ENCODE measurements at regions not wholly inside any gene's neighbourhood (a gene's known extent, or its start where the extent isn't known, plus 50 kb on each side); places are given as distances from the start of the nearest gene placed in this dataset.

DNA sequence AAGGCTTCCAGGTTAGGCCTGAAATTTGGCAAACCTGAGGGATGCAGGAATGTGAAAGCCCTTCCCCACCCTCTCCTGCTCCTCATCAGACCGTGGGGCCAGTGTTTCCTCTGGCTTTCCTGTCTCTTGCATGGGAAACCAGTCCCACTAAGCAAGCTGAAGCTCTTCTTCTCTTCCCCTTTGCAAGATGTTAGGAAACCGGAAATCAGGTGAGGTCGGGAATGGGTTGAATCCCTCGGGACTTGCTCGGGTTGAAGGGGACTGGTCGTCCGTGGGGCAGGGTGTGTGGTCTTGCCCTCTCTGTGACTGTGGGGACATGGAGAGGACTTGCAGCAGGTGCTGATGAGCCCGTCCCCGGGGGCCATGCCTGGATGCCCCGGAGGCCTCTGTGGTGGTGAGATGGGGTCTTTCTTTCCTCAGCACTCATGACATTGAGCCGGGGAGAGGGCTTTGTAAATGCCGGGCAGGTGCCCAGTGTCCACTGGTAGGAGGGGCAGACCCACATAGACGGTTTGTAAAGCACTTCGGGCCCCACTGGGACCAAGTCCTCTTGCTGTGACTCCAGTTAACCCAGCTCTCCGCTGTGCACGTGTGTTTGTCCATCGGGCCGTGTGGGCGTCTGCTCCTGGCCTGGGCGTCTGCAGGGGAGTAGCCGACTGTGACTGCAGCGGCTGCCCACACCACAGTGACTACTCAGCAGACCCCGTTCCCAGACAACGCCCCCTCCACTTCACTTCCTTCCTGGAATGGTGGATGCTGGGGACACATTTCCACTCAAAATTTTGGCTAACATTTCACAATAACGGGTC, 373.9 kb downstream of the GLRX3 start:
- in situ Hi-C loops (cut with HindIII; ENCODE audit: low sequenced_read_pairs) = no loop called here
- H3K4me3 ChIP-seq (ENCODE audit: low read depth, low read length) = no peak overlapping the region
- TF ChIP-seq, protein P1, sequence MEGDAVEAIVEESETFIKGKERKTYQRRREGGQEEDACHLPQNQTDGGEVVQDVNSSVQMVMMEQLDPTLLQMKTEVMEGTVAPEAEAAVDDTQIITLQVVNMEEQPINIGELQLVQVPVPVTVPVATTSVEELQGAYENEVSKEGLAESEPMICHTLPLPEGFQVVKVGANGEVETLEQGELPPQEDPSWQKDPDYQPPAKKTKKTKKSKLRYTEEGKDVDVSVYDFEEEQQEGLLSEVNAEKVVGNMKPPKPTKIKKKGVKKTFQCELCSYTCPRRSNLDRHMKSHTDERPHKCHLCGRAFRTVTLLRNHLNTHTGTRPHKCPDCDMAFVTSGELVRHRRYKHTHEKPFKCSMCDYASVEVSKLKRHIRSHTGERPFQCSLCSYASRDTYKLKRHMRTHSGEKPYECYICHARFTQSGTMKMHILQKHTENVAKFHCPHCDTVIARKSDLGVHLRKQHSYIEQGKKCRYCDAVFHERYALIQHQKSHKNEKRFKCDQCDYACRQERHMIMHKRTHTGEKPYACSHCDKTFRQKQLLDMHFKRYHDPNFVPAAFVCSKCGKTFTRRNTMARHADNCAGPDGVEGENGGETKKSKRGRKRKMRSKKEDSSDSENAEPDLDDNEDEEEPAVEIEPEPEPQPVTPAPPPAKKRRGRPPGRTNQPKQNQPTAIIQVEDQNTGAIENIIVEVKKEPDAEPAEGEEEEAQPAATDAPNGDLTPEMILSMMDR (IDR thresholded peaks at IDR 0.05; ENCODE audit: low read depth, low read length) = no peak
- no peak for DNase-seq (ENCODE audit: low read depth, low spot score)

DNA sequence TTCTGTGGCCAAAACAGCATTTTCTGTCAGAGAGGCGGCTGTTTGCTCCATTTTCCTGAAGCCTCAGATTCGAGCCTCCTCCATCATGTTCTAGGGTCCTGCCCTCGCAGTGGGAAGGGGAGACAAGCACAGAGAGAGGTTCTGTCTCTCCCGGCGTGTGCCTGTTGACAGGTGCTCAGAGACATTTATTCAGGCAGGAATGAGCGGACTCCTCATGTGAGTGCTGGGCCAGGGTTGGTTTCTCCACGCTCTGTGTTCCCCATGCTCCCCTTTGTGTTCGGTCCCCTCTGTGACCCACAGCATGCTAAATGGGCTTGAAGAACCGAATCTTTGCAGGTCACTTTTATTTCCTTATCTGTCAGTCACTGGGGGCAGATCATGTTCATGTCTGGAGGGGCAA, 374.6 kb downstream of the GLRX3 start:
- no peak for DNase-seq (ENCODE audit: low read depth, low spot score)
- no peak overlapping the region for H3K4me3 ChIP-seq (ENCODE audit: low read depth, low read length)
- TF ChIP-seq, protein P1 (IDR thresholded peaks at IDR 0.05; ENCODE audit: low read depth, low read length) = no peak
- in situ Hi-C loops (cut with HindIII; ENCODE audit: low sequenced_read_pairs) = no loop called here

DNA sequence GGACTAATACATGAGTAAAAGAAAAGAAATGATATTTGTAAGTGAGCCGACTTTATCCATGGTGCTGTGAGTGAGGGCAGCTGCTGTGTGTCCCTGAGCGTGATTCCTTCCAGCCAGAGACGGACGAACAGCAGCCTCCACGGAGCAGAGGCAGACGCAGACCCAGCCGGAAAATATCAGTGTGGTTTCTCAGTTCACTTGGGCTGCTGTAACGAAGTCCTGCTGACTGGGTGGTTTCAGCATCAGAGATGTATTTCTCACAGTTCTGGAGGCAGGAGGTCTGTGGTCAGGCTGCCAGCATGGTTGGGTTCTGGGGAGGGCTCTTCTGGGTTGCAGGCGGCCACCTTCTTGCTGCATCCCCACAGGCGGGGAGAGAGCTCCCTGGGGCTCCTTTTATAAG, 375.6 kb downstream of the GLRX3 start:
- TF ChIP-seq, protein P1 (IDR thresholded peaks at IDR 0.05; ENCODE audit: low read depth, low read length) = no peak
- no peak for DNase-seq (ENCODE audit: low read depth, low spot score)
- no peak overlapping the region for H3K4me3 ChIP-seq (ENCODE audit: low read depth, low read length)
- in situ Hi-C loops (cut with HindIII; ENCODE audit: low sequenced_read_pairs) = no loop called here

DNA sequence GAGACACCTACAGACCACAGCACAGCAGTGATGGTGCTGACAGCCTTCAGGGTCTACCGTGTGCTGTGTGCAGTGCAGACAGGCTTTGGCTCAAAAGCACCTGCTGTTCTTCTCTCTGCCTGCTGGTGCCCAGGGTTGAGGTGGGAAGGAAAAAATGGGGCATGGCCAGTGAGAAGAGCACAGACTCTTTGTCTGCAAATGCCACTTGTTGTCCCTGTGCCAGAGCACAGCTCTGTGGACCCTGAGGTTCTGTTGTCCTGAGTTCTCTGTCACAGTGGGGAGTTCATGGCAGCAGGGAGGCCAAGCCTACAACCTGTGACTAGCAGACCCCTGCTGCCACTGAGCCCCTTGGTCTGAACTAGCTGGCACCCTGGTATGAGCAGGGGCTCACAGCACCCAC, 376.7 kb downstream of the GLRX3 start:
- H3K4me3 ChIP-seq (ENCODE audit: low read depth, low read length) = no peak overlapping the region
- in situ Hi-C loops (cut with HindIII; ENCODE audit: low sequenced_read_pairs) = no loop called here
- TF ChIP-seq, protein P1 (IDR thresholded peaks at IDR 0.05; ENCODE audit: low read depth, low read length) = no peak
- no peak for DNase-seq (ENCODE audit: low read depth, low spot score)

DNA sequence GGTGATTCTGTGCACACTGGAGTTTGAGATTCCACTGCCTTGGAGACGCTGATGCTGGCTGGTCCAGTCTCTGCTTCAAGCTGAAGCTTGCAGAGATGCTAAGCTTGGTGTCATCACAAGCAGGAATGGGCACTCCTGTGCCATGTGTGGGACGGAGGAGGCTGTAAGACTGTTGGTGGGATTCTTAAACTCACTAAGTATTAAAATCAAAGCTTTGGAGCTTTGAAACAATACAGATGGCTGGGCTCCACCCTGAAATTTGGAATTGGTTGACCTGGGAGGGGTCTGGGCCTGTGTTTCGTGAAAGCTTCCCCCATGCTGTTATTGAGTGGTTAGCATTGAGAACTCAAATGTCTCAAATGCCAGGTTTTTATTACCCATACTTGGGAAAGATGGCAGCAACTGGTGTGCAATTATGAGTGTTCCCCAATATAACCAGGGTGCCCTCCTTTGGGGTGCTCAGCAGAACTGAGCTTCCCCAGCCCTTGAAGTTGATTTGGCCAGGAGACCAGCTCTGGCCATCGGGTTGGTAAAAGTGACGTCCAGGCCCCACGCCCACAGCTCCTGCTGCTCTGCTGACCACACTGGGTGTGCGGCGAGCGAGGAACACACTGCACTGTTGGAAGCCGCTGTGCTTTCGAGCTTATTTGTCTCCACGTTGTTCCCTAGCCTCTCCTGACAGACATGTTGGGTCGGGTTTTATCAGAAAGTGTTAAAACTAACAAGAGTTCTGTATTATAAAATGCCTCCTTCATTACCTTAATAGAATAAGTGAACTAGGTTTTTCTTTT, 377.7 kb downstream of the GLRX3 start:
- in situ Hi-C loops (cut with HindIII; ENCODE audit: low sequenced_read_pairs) = no loop called here
- TF ChIP-seq, protein P1 (IDR thresholded peaks at IDR 0.05; ENCODE audit: low read depth, low read length) = no peak
- H3K4me3 ChIP-seq (ENCODE audit: low read depth, low read length) = no peak overlapping the region
- DNase-seq (ENCODE audit: low read depth, low spot score) = no peak

DNA sequence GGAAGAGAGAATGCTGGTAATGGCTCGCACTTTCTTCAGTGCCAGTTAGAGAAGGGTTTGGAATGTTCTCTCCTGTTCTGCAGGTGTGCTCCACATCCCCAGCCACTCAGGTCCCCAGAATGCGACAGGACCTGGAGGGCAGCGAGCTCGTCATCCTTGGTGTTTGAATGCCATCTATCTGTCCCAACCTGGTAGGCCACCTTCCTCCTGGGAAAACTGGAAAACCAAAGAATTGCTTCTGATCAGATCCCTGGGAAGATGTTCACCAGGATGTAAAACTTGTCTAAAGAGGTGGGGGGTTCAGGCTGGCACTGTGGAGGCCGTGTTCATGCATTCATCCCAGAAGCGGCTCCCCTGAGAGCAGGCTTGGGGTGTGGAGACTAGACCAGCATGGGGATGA, 379.5 kb downstream of the GLRX3 start:
- H3K4me3 ChIP-seq (ENCODE audit: low read depth, low read length) = no peak overlapping the region
- DNase-seq (ENCODE audit: low read depth, low spot score) = no peak
- TF ChIP-seq, protein P1 (IDR thresholded peaks at IDR 0.05; ENCODE audit: low read depth, low read length) = no peak
- in situ Hi-C loops (cut with HindIII; ENCODE audit: low sequenced_read_pairs) = no loop called here
